H4 (cell line): ENCODE measurements at regions not wholly inside any gene's neighbourhood (a gene's known extent, or its start where the extent isn't known, plus 50 kb on each side); places are given as distances from the start of the nearest gene placed in this dataset.

ENCODE experiments used
- DNase-seq: peaks from one replicate; pipeline ENCODE4 v3.0.0-alpha.2; 2015; ENCODE audit warnings: low spot score

- DNase-seq, result no peak
Observed at GRCh38 chr3:181442066-181442465, 269.7 kb upstream of the SOX2 start.

GRCh38 chr3:181432992-181433391 lies 278.7 kb upstream of the SOX2 start:
- no peak for DNase-seq

GRCh38 chr3:181431748-181432147 lies 280.0 kb upstream of the SOX2 start:
- no peak for DNase-seq

- DNase-seq, result no peak
Observed at GRCh38 chr3:181425074-181425473, 286.7 kb upstream of the SOX2 start.

GRCh38 chr3:181418233-181418632 lies 293.5 kb upstream of the SOX2 start:
- no peak for DNase-seq

DNA sequence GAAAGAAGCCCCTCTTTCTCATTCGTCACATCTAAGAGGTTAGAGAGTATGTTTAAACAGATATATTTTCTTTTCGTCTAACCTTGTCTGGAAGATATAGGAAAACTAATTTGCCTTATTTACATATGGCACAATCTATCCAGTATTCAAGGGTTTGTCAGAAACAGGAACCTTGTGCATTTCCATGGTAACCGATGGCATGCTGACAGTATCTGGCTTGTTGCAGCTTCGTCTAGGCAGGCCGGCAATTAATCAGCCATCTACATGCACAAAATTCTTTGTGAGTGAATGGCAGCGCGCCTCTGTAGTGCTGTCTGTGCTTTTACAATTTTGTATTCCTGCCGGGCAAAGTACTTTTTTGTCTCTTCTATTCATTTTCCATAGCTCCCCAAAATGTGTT lies 294.0 kb upstream of the SOX2 start:
- DNase-seq, result no peak

- DNase-seq, result no peak
Observed at GRCh38 chr3:181410870-181411269, 300.9 kb upstream of the SOX2 start.

DNA sequence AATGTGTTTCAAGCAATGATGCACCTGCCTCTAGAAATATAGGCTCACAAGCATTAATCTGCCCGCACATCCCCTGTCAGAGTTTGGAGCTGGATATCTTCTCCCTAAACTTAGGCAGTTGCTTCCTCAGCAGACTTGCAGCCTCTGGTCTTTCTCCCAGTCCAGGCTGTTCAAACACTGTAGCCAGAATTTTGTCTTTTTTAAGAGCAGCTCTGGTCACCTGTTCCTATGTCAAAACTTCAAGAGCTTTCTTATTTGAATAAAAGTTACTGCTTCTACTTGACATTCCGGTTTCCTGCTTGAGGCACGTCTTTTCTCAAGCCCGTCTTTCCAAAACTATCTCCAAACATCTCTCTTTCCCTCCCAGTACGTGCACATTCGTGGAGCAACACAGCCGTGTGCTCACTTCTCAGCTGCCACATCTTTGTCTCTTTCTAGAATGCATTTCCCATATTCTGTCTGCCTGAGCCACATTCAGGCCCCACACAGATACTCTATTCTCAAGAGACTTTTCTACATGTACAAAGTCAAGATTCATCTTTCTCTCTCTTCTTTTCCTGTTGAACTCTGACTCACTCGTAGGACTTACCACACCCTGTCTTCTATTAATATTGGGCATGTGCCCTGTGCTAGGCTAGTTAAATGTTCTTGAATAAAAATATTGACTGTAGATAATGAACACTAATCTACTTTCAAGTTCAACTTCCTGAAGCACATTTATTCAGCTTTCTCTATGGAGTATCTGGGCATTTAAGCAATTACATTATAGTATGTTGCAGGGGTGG lies 307.7 kb upstream of the SOX2 start:
- DNase-seq, result no peak

- no peak for DNase-seq
Observed at GRCh38 chr3:181402347-181402746, 309.4 kb upstream of the SOX2 start.

GRCh38 chr3:181384970-181385369 lies 326.8 kb upstream of the SOX2 start:
- DNase-seq, result no peak

- DNase-seq, result no peak
Observed at GRCh38 chr3:181383760-181384159, 328.0 kb upstream of the SOX2 start.

DNA sequence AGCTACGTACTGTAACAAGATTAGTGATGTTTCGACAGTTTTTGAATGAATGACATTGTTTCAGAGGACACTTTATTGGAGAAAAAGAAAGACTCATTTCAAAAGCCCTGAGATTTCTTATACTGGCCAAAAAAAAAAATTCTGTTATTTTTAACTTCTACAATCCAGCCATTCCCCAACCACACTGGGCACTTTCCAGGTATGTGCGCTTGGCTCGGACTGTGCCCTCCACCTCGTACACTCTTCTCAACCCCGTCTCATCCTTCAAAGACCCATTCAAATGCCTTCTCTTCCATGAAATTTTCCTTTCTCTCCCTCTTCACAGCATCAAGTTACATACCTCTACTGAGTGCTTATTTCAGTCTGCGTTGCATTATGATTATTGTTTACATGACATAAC lies 328.5 kb upstream of the SOX2 start:
- no peak for DNase-seq

DNA sequence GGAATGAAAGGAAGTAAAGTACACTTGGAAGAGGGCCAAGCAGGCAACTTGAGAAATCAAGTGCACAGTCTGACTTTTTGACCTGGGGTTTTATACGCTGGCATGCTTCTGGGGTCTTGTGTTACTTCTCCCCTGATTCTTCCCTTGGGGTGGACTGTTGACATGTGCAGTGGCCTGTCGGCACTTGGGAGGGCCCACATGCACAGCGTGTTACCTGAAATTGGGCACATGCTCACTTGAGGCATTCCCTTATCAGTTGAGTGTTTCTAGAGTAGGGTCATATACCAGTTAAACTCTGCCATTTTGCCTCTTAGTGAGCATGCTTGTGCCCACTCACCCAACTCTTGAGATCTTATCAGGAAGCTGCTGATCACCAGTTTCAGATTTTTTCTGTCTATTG lies 329.1 kb upstream of the SOX2 start:
- DNase-seq, result no peak

DNA sequence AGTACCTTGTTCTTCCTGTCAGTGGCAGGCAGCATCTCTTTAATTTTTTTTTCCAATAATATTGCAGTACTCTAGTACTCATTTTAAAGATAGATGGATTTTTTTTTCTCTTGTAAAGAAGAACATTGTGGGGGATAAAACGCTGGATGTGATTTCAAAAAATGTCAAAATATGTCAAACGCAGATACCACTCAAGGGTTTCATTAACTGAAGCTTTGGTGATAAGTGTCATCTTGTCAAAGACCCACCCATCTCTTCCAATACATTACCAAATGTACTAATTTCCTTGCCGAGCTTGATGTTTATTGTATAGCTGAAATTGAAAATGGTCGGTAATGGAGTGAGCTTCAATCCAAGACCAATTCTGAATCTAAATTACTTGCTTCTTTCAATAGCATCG lies 332.4 kb upstream of the SOX2 start:
- no peak for DNase-seq

GRCh38 chr3:181369637-181370036 lies 342.1 kb upstream of the SOX2 start:
- no peak for DNase-seq

DNA sequence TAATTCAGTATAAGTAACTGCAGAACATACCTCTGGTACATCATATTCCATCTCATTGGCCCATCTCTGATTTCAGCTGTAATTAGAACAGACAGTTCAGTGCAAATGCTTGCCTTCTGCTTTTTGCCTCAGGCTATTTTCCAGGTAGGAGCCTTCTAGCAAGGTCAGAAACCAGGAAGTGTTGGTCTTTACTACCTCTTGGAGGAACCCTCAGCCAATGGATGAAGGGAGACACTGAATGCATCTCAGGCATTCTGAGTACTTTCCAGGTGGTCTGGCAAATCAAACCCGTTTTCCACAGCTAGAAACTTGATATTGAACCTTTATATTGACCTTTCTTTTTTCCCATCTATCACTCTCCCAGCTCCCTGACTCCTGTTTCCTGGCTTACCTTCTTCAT lies 348.5 kb upstream of the SOX2 start:
- DNase-seq, result no peak

DNA sequence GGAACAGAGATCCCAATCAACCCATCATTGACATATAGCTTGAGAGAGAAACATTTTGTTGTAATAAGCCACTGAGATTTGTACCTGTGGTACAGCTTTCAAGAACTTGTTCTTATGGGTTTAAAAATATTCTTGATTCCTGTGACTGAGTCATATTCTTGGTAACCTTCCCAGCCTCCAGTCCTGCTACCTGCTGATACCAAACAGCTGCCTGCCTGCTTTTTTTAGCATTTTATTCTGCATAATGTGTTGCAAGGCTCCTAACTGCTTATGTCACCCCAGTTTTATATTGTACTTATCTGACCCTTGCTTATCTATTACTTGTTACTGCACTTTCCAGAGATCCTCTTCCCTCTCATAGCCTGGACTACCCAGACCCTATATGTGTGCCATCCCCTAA lies 349.3 kb upstream of the SOX2 start:
- DNase-seq, result peak; percentile 18

DNA sequence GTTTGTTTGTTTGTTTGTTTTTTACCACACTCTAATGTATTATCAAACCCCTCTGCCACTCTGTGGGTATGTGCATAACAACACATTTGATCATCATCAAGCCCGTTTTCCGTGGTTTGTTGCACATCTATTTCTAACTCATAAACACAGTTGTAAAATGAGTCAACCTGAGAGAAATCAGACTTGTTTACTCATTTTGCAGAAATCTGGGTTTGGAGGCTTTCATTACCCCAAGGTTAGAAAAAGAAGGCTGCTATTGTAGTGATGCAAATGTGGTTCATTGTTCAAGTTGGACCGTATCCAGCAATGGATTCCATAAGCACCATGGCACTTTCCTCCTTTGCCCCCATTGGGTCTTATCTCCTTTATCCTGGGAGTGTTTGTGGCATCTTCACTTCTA lies 353.2 kb upstream of the SOX2 start:
- no peak for DNase-seq

GRCh38 chr3:181358060-181358459 lies 353.7 kb upstream of the SOX2 start:
- no peak for DNase-seq

GRCh38 chr3:181354140-181354539 lies 357.6 kb upstream of the SOX2 start:
- DNase-seq, result no peak

DNA sequence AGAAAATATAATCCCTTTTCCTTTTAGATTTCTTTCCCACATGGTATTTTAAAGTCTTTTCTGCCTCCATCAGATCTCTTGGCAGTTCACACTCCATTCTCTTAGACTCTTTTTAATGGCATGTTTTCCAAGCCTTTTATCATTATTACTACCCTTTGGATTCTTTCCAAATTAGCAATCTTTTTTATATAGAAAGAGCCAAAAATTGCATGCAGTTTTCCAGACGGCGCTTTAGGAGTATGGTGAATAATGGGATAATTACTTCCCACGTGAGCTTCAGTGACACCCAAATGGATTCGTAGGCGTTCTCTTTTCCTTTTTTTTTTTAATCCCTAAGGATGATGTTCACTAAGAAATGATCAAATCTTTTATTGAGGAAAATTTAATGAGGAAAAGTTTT lies 354.8 kb upstream of the DNAJC19 start:
- no peak for DNase-seq

- DNase-seq, result no peak
Observed at GRCh38 chr3:181336597-181336996, 347.1 kb upstream of the DNAJC19 start.

- no peak for DNase-seq
Observed at GRCh38 chr3:181333394-181333793, 343.9 kb upstream of the DNAJC19 start.
